ENCODE measurements at regions not wholly inside any gene's neighbourhood (a gene's known extent, or its start where the extent isn't known, plus 50 kb on each side); places are given as distances from the start of the nearest gene placed in this dataset.

- no peak for DNase-seq
Measured at GRCh38 chr15:61742591-61742990, 317.7 kb downstream of the VPS13C start.

- no peak for DNase-seq
Measured at GRCh38 chr15:61736790-61737189, 323.5 kb downstream of the VPS13C start.

GRCh38 chr15:61731099-61731498 lies 329.1 kb downstream of the VPS13C start:
- no peak for DNase-seq

GRCh38 chr15:61729646-61730045 lies 330.6 kb downstream of the VPS13C start:
- no peak for DNase-seq

GRCh38 chr15:61726166-61726565 lies 334.1 kb downstream of the VPS13C start:
- DNase-seq, result no peak

GRCh38 chr15:61725251-61725650 lies 335.0 kb downstream of the VPS13C start:
- DNase-seq, result no peak

GRCh38 chr15:61724251-61724939 lies 335.9 kb downstream of the VPS13C start:
- DNase-seq, result no peak

GRCh38 chr15:61721418-61721817 lies 338.8 kb downstream of the VPS13C start:
- DNase-seq, result no peak

- no peak for DNase-seq
Measured at GRCh38 chr15:61720197-61720704, 340.0 kb downstream of the VPS13C start.

- DNase-seq, result no peak
Measured at GRCh38 chr15:61715082-61715481, 345.2 kb downstream of the VPS13C start.

- no peak for DNase-seq
Measured at GRCh38 chr15:61712129-61712759, 348.0 kb downstream of the VPS13C start.

- DNase-seq, result no peak
Measured at GRCh38 chr15:61702224-61703020, 357.8 kb downstream of the VPS13C start.

- DNase-seq, result no peak
Measured at GRCh38 chr15:61701455-61701854, 358.8 kb downstream of the VPS13C start.

GRCh38 chr15:61700803-61701202 lies 359.4 kb downstream of the VPS13C start:
- DNase-seq, result no peak

- DNase-seq, result no peak
Measured at GRCh38 chr15:61697796-61698195, 362.5 kb downstream of the VPS13C start.

- no peak for DNase-seq
Measured at GRCh38 chr15:61689067-61689466, 371.2 kb downstream of the VPS13C start.

GRCh38 chr15:61687651-61688050 lies 372.6 kb downstream of the VPS13C start:
- DNase-seq, result no peak

GRCh38 chr15:61687124-61687523 lies 373.1 kb downstream of the VPS13C start:
- DNase-seq, result no peak

GRCh38 chr15:61685971-61686370 lies 374.3 kb downstream of the VPS13C start:
- no peak for DNase-seq

GRCh38 chr15:61685534-61685933 lies 374.7 kb downstream of the VPS13C start:
- no peak for DNase-seq

- DNase-seq, result no peak
Measured at GRCh38 chr15:61684749-61685467, 375.3 kb downstream of the VPS13C start.

Measured in muscle of arm (tissue), 1 donor.